GM19239 (cell line): ENCODE measurements at regions not wholly inside any gene's neighbourhood (a gene's known extent, or its start where the extent isn't known, plus 50 kb on each side); places are given as distances from the start of the nearest gene placed in this dataset.

Experiments
- DNase-seq: peaks from one replicate; pipeline ENCODE4 v3.0.0; 2011; ENCODE audit warnings: low spot score; ENCODE audit not compliant: insufficient read length
- FAIRE-seq: peaks from 2 replicates; lab custom pipeline; 2011; peaks lifted over from hg19 to GRCh38; lab: Jason Lieb, UNC

- no peak for DNase-seq
- FAIRE-seq, result no peak
Measured at GRCh38 chr18:22103647-22104031, 65.8 kb upstream of the GATA6 start.

- FAIRE-seq, result no peak
- no peak for DNase-seq
Measured at GRCh38 chr18:22106536-22107292, 62.7 kb upstream of the GATA6 start.

GRCh38 chr18:22108674-22109073, 60.7 kb upstream of the GATA6 start:
- FAIRE-seq (no peak), DNase-seq (no peak)

GRCh38 chr18:22109535-22109934, 59.9 kb upstream of the GATA6 start:
- FAIRE-seq (no peak), DNase-seq (no peak)

- no peak for FAIRE-seq
- no peak for DNase-seq
Measured at GRCh38 chr18:22110461-22110924, 58.9 kb upstream of the GATA6 start.

- DNase-seq, result no peak
- FAIRE-seq, result no peak
Measured at GRCh38 chr18:22112215-22112614, 57.2 kb upstream of the GATA6 start.

- DNase-seq (no peak), FAIRE-seq (no peak)
Measured at GRCh38 chr18:22113144-22113844, 56.1 kb upstream of the GATA6 start.

- FAIRE-seq, result no peak
- no peak for DNase-seq
Measured at GRCh38 chr18:22114526-22115321, 54.7 kb upstream of the GATA6 start.

- DNase-seq (no peak), FAIRE-seq (no peak)
Measured at GRCh38 chr18:22115573-22115972, 53.8 kb upstream of the GATA6 start.
